B cell (primary cell): ENCODE measurements at regions not wholly inside any gene's neighbourhood (a gene's known extent, or its start where the extent isn't known, plus 50 kb on each side); places are given as distances from the start of the nearest gene placed in this dataset.

Experiments used
- ATAC-seq: fragments of 200-7000 bp; cut with Tn5 transposase; one replicate; pipeline ENCODE4 v1.10.0; 2021; ENCODE audit warnings: low read depth, mild to moderate bottlenecking, moderate number of reproducible peaks, moderate library complexity
- CTCF ChIA-PET: fragments of 350-600 bp; sonication (Branson Sonifier 250); formaldehyde crosslinking; loops from one replicate; lab custom pipeline; 2021; ENCODE audit warnings: antibody characterized with exemption, inconsistent platforms; lab: Charles Lee
- POLR2A ChIA-PET: fragments of 350-600 bp; sonication (Branson Sonifier 250); formaldehyde crosslinking; loops from one replicate; lab custom pipeline; 2021; ENCODE audit warnings: antibody characterized with exemption; lab: Charles Lee
- DNase-seq: peaks from one replicate; pipeline ENCODE4 v3.0.0; 2013
- H2AFZ ChIP-seq: 2 replicates; pipeline ENCODE4 v1.6.1; 2012; ENCODE audit warnings: mild to moderate bottlenecking, low read depth, low read length; ENCODE audit not compliant: insufficient read depth, poor library complexity, severe bottlenecking
- H3K27ac ChIP-seq, 2 donors: 1 replicate in 1 of 2; 2 replicates in 1 of 2; pipeline ENCODE4 v1.5.1; 2012 to 2013; ENCODE audit warnings: low read length in 2 of 2, mild to moderate bottlenecking in 2 of 2, moderate library complexity in 1 of 2
- H3K27me3 ChIP-seq, 4 experiments: fragments of 200-600 bp in 1 of 4; sonication (generic) in 1 of 4; replicated peaks in 1 of 4; 1 replicate in 2 of 4; 2 replicates in 2 of 4; pipeline versions ENCODE4 v1.6.1 to v1.7.0; 2013 to 2016; ENCODE audit warnings: low read length in 3 of 4, mild to moderate bottlenecking in 2 of 4, mixed read lengths in 1 of 4, moderate library complexity in 1 of 4; ENCODE audit not compliant: insufficient read depth in 4 of 4, control insufficient read depth in 3 of 4; ENCODE audit errors: control extremely low read depth in 1 of 4
- H3K36me3 ChIP-seq, 2 experiments: replicated peaks in 1 of 2; 1 replicate in 1 of 2; 2 replicates in 1 of 2; pipeline versions ENCODE4 v1.6.1 to v1.7.1; 2013; ENCODE audit warnings: low read length in 1 of 2; ENCODE audit not compliant: insufficient read depth in 2 of 2, control insufficient read depth in 1 of 2; ENCODE audit errors: control extremely low read depth in 1 of 2, extremely low read depth in 1 of 2
- H3K4me1 ChIP-seq, 2 donors: fragments of 200-600 bp in 1 of 2; sonication (generic) in 1 of 2; 1 replicate in 1 of 2; 2 replicates in 1 of 2; pipeline versions ENCODE4 v1.5.1 to v1.6.1; 2013 to 2017; ENCODE audit warnings: low read length in 2 of 2; ENCODE audit not compliant: control insufficient read depth in 2 of 2, insufficient read depth in 2 of 2
- H3K4me2 ChIP-seq: replicated peaks from 2 replicates; pipeline ENCODE3; 2012; ENCODE audit warnings: mild to moderate bottlenecking, low read depth, low read length; ENCODE audit not compliant: poor library complexity, severe bottlenecking
- H3K4me3 ChIP-seq, 5 experiments: fragments of 200-600 bp in 1 of 5; sonication (generic) in 1 of 5; 1 replicate in 3 of 5; 2 replicates in 2 of 5; pipeline versions ENCODE4 v1.5.1 to v1.7.0; 2011 to 2016; ENCODE audit warnings: low read length in 4 of 5, mild to moderate bottlenecking in 4 of 5, low read depth in 2 of 5, control low read depth in 1 of 5, moderate library complexity in 1 of 5; ENCODE audit not compliant: insufficient read depth in 1 of 5; ENCODE audit errors: control extremely low read depth in 1 of 5, extremely low read depth in 1 of 5
- H3K79me2 ChIP-seq: fragments of 200-600 bp; sonication (generic); one replicate; pipeline ENCODE4 v1.6.0; 2016; ENCODE audit warnings: low read length; ENCODE audit not compliant: control insufficient read depth, insufficient read depth
- H3K9ac ChIP-seq: fragments of 200-600 bp; sonication (generic); 2 replicates; pipeline ENCODE4 v1.6.1; 2017; ENCODE audit warnings: mild to moderate bottlenecking, low read length, moderate library complexity
- H3K9me3 ChIP-seq, 3 donors: one replicate each; pipeline versions ENCODE4 v1.6.1 to v1.7.1; 2013; ENCODE audit warnings: low read length in 2 of 3; ENCODE audit not compliant: control insufficient read depth in 2 of 3, insufficient read depth in 1 of 3; ENCODE audit errors: control extremely low read depth in 1 of 3
- H4K20me1 ChIP-seq: 2 replicates; pipeline ENCODE4 v1.6.0; 2012; ENCODE audit warnings: mild to moderate bottlenecking, low read length; ENCODE audit not compliant: insufficient read depth, control insufficient read depth, poor library complexity, severe bottlenecking
- H3K27ac Mint-ChIP-seq: one replicate; pipeline ENCODE4 v1.8.0; 2021; ENCODE audit warnings: mixed read lengths
- H3K27me3 Mint-ChIP-seq: one replicate; pipeline ENCODE4 v1.8.0; 2021; ENCODE audit warnings: mixed read lengths
- H3K4me1 Mint-ChIP-seq: one replicate; pipeline ENCODE4 v1.8.0; 2021; ENCODE audit warnings: mixed read lengths
- H3K4me3 Mint-ChIP-seq: one replicate; pipeline ENCODE4 v1.8.0; 2021; ENCODE audit warnings: mixed read lengths
- H3K9me3 Mint-ChIP-seq: one replicate; pipeline ENCODE4 v1.8.0; 2022; ENCODE audit warnings: mixed read lengths; ENCODE audit not compliant: insufficient read depth
- CTCF ChIP-seq: fragments of 200-600 bp; IDR thresholded peaks from one replicate; pipeline ENCODE4 v1.8.0; 2022; ENCODE audit warnings: antibody characterized with exemption, mild to moderate bottlenecking
- EZH2 ChIP-seq: IDR thresholded peaks from 2 replicates; pipeline ENCODE4 v1.6.1; 2012; ENCODE audit warnings: borderline replicate concordance, low read depth, mild to moderate bottlenecking, moderate library complexity, low read length; ENCODE audit not compliant: insufficient read depth, poor library complexity, severe bottlenecking
- WGBS: methylation state at CpG from one replicate; pipeline ENCODE4 v1.1.5; 2013; ENCODE audit warnings: missing lambda C conversion rate; ENCODE audit not compliant: insufficient coverage; 5-methylcytosine and 5-hydroxymethylcytosine counted together
- intact Hi-C: fragments of 100-400 bp; cut with micrococcal nuclease; formaldehyde crosslinking; loops from one replicate; pipeline ENCODE4 v1.10.0; 2022

- Histone ChIP-seq H3K9me3 (peaks cover 0 to 4% (median 0%) of the 10 kb centered on the region in 3 donors), H3K27ac (no peak overlapping the region), H4K20me1 (no peaks in the 10 kb centered on the region), H3K4me1 (no peaks in the 10 kb centered on the region), H3K4me2 (no peak overlapping the region), H3K36me3 (no peaks in the 10 kb centered on the region), H3K9ac (no peak overlapping the region), H3K79me2 (no peaks in the 10 kb centered on the region), H2AFZ (no peak overlapping the region), H3K4me3 (no peak overlapping the region), H3K27me3 (no peaks in the 10 kb centered on the region)
- no peaks in the 10 kb centered on the region for H3K27me3 Mint-ChIP-seq
- DNase-seq (no peak), ATAC-seq (no peak)
- no peak overlapping the region for H3K4me3 Mint-ChIP-seq
- H3K27ac Mint-ChIP-seq: no peak overlapping the region
- no peak for TF ChIP-seq CTCF
- TF ChIP-seq EZH2: no peak
- H3K9me3 Mint-ChIP-seq: no peaks in the 10 kb centered on the region
- intact Hi-C loops: no loop called here
- ChIA-PET POLR2A (no interaction called here), CTCF (no interaction called here)
- H3K4me1 Mint-ChIP-seq: no peaks in the 10 kb centered on the region
- WGBS: 60% methylated on average over 1 of the region's 2 CpGs
Observed at GRCh38 chr20:22217712-22218352, 366.5 kb downstream of the FOXA2 start.

- no peak overlapping the region for H2AFZ ChIP-seq
- CTCF ChIA-PET: no interaction called here
- H3K36me3 ChIP-seq: no peaks in the 10 kb centered on the region
- H3K4me3 Mint-ChIP-seq: no peak overlapping the region
- H4K20me1 ChIP-seq: no peaks in the 10 kb centered on the region
- intact Hi-C loops: no loop called here
- H3K27ac ChIP-seq: no peak overlapping the region
- DNase-seq (no peak), ATAC-seq (no peak)
- no peaks in the 10 kb centered on the region for H3K4me1 ChIP-seq
- no peak overlapping the region for H3K9ac ChIP-seq
- TF ChIP-seq CTCF (no peak), EZH2 (no peak)
- POLR2A ChIA-PET: no interaction called here
- no peak overlapping the region for H3K27ac Mint-ChIP-seq
- H3K4me1 Mint-ChIP-seq: no peaks in the 10 kb centered on the region
- H3K9me3 ChIP-seq: peaks cover 0 to 4% (median 0%) of the 10 kb centered on the region in 3 donors
- no peak overlapping the region for H3K4me3 ChIP-seq
- H3K79me2 ChIP-seq: no peaks in the 10 kb centered on the region
- WGBS: 91% methylated on average over 10 of the region's 11 CpGs
- H3K4me2 ChIP-seq: no peak overlapping the region
- no peaks in the 10 kb centered on the region for H3K27me3 ChIP-seq
- no peaks in the 10 kb centered on the region for H3K27me3 Mint-ChIP-seq
- no peaks in the 10 kb centered on the region for H3K9me3 Mint-ChIP-seq
Observed at GRCh38 chr20:22216984-22217383, 367.4 kb downstream of the FOXA2 start.
